ENCODE measurements at regions not wholly inside any gene's neighbourhood (a gene's known extent, or its start where the extent isn't known, plus 50 kb on each side); places are given as distances from the start of the nearest gene placed in this dataset.

GRCh38 chr2:221070106-221070505 is 502.0 kb downstream of the EPHA4 start:
- DNase-seq (ENCODE audit: low read depth in 1 of 2, low spot score in 1 of 2) = no peak

GRCh38 chr2:221073326-221074049 is 498.6 kb downstream of the EPHA4 start:
- DNase-seq (ENCODE audit: low read depth in 1 of 2, low spot score in 1 of 2) = no peak

- DNase-seq (ENCODE audit: low read depth in 1 of 2, low spot score in 1 of 2) = no peak
These were observed 497.9 kb downstream of the EPHA4 start for GRCh38 chr2:221074238-221074637.

GRCh38 chr2:221075203-221075602 is 496.9 kb downstream of the EPHA4 start:
- no peak for DNase-seq (ENCODE audit: low read depth in 1 of 2, low spot score in 1 of 2)

GRCh38 chr2:221077251-221077650 is 494.9 kb downstream of the EPHA4 start:
- no peak for DNase-seq (ENCODE audit: low read depth in 1 of 2, low spot score in 1 of 2)

- no peak for DNase-seq (ENCODE audit: low read depth in 1 of 2, low spot score in 1 of 2)
These were observed 494.3 kb downstream of the EPHA4 start for GRCh38 chr2:221077799-221078198.

GRCh38 chr2:221085341-221085900 is 486.7 kb downstream of the EPHA4 start:
- DNase-seq (ENCODE audit: low read depth in 1 of 2, low spot score in 1 of 2) = no peak

- no peak for DNase-seq (ENCODE audit: low read depth in 1 of 2, low spot score in 1 of 2)
These were observed 486.2 kb downstream of the EPHA4 start for GRCh38 chr2:221085936-221086335.

- no peak for DNase-seq (ENCODE audit: low read depth in 1 of 2, low spot score in 1 of 2)
These were observed 484.3 kb downstream of the EPHA4 start for GRCh38 chr2:221087779-221088178.

GRCh38 chr2:221088506-221088905 is 483.6 kb downstream of the EPHA4 start:
- DNase-seq (ENCODE audit: low read depth in 1 of 2, low spot score in 1 of 2) = no peak

GRCh38 chr2:221095356-221095755 is 476.7 kb downstream of the EPHA4 start:
- DNase-seq (ENCODE audit: low read depth in 1 of 2, low spot score in 1 of 2) = no peak

GRCh38 chr2:221096706-221097567 is 475.2 kb downstream of the EPHA4 start:
- no peak for DNase-seq (ENCODE audit: low read depth in 1 of 2, low spot score in 1 of 2)

GRCh38 chr2:221097568-221097915 is 474.6 kb downstream of the EPHA4 start:
- DNase-seq (ENCODE audit: low read depth in 1 of 2, low spot score in 1 of 2) = no peak

- no peak for DNase-seq (ENCODE audit: low read depth in 1 of 2, low spot score in 1 of 2)
These were observed 474.2 kb downstream of the EPHA4 start for GRCh38 chr2:221097949-221098348.

GRCh38 chr2:221100467-221101089 is 471.5 kb downstream of the EPHA4 start:
- DNase-seq (ENCODE audit: low read depth in 1 of 2, low spot score in 1 of 2) = no peak

- no peak for DNase-seq (ENCODE audit: low read depth in 1 of 2, low spot score in 1 of 2)
These were observed 469.0 kb downstream of the EPHA4 start for GRCh38 chr2:221102896-221103688.

GRCh38 chr2:221103930-221104329 is 468.2 kb downstream of the EPHA4 start:
- DNase-seq (ENCODE audit: low read depth in 1 of 2, low spot score in 1 of 2) = no peak

- DNase-seq (ENCODE audit: low read depth in 1 of 2, low spot score in 1 of 2) = no peak
These were observed 467.7 kb downstream of the EPHA4 start for GRCh38 chr2:221104361-221104811.

- DNase-seq (ENCODE audit: low read depth in 1 of 2, low spot score in 1 of 2) = no peak
These were observed 465.9 kb downstream of the EPHA4 start for GRCh38 chr2:221106241-221106640.

GRCh38 chr2:221107424-221107823 is 464.7 kb downstream of the EPHA4 start:
- no peak for DNase-seq (ENCODE audit: low read depth in 1 of 2, low spot score in 1 of 2)

- no peak for DNase-seq (ENCODE audit: low read depth in 1 of 2, low spot score in 1 of 2)
These were observed 462.6 kb downstream of the EPHA4 start for GRCh38 chr2:221109552-221109951.

Measured in activated CD4-positive, alpha-beta T cell treated with anti-CD3 and anti-CD28 coated beads, Interleukin-2, amount 50 U/mL, for 24 hours (primary cell).